IPS-15b (cell line): ENCODE measurements at regions not wholly inside any gene's neighbourhood (a gene's known extent, or its start where the extent isn't known, plus 50 kb on each side); places are given as distances from the start of the nearest gene placed in this dataset.

Experiments
- H3K27me3 ChIP-seq: one replicate; pipeline ENCODE4 v1.6.1; 2013; ENCODE audit warnings: low read length; ENCODE audit not compliant: control insufficient read depth, insufficient read depth
- H3K36me3 ChIP-seq: one replicate; pipeline ENCODE4 v1.6.1; 2013; ENCODE audit warnings: low read length; ENCODE audit not compliant: control insufficient read depth, insufficient read depth
- H3K4me1 ChIP-seq: one replicate; pipeline ENCODE4 v1.6.1; 2013; ENCODE audit warnings: mild to moderate bottlenecking, low read length; ENCODE audit not compliant: control insufficient read depth, insufficient read depth
- H3K4me3 ChIP-seq: one replicate; pipeline ENCODE4 v1.5.1; 2013; ENCODE audit warnings: low read depth, low read length
- H3K9ac ChIP-seq: one replicate; pipeline ENCODE4 v1.6.1; 2013; ENCODE audit warnings: low read depth, mild to moderate bottlenecking, low read length
- H3K9me3 ChIP-seq: one replicate; pipeline ENCODE4 v1.6.1; 2013; ENCODE audit warnings: mild to moderate bottlenecking, low read length; ENCODE audit not compliant: control insufficient read depth, insufficient read depth

GRCh38 chr3:107882261-107882660, 208.6 kb downstream of the CD47 start:
- H3K4me1 ChIP-seq = no peaks in the 10 kb centered on the region
- no peaks in the 10 kb centered on the region for H3K36me3 ChIP-seq
- no peak overlapping the region for H3K9ac ChIP-seq
- H3K9me3 ChIP-seq = no peaks in the 10 kb centered on the region
- no peaks in the 10 kb centered on the region for H3K27me3 ChIP-seq
- H3K4me3 ChIP-seq = no peak overlapping the region

- H3K36me3 ChIP-seq = no peaks in the 10 kb centered on the region
- no peaks in the 10 kb centered on the region for H3K27me3 ChIP-seq
- H3K9ac ChIP-seq = no peak overlapping the region
- no peaks in the 10 kb centered on the region for H3K9me3 ChIP-seq
- H3K4me1 ChIP-seq = no peaks in the 10 kb centered on the region
- no peak overlapping the region for H3K4me3 ChIP-seq
These were observed 209.3 kb downstream of the CD47 start for GRCh38 chr3:107881509-107881908.

- no peaks in the 10 kb centered on the region for H3K4me1 ChIP-seq
- no peak overlapping the region for H3K4me3 ChIP-seq
- H3K36me3 ChIP-seq = no peaks in the 10 kb centered on the region
- H3K9me3 ChIP-seq = no peaks in the 10 kb centered on the region
- no peaks in the 10 kb centered on the region for H3K27me3 ChIP-seq
- no peak overlapping the region for H3K9ac ChIP-seq
These were observed 210.1 kb downstream of the CD47 start for GRCh38 chr3:107880702-107881101.

GRCh38 chr3:107877936-107878335, 212.9 kb downstream of the CD47 start:
- Histone ChIP-seq H3K36me3 (no peaks in the 10 kb centered on the region), H3K4me3 (no peak overlapping the region), H3K27me3 (no peaks in the 10 kb centered on the region), H3K9ac (no peak overlapping the region), H3K9me3 (no peaks in the 10 kb centered on the region), H3K4me1 (no peaks in the 10 kb centered on the region)

- Histone ChIP-seq H3K27me3 (no peaks in the 10 kb centered on the region), H3K9ac (no peak overlapping the region), H3K4me3 (no peak overlapping the region), H3K36me3 (no peaks in the 10 kb centered on the region), H3K4me1 (peaks cover 2% of the 10 kb centered on the region), H3K9me3 (no peaks in the 10 kb centered on the region)
These were observed 219.7 kb downstream of the CD47 start for GRCh38 chr3:107870943-107871638.

- Histone ChIP-seq H3K9me3 (no peaks in the 10 kb centered on the region), H3K4me1 (peaks cover 2% of the 10 kb centered on the region), H3K36me3 (no peaks in the 10 kb centered on the region), H3K27me3 (no peaks in the 10 kb centered on the region), H3K4me3 (no peak overlapping the region), H3K9ac (no peak overlapping the region)
These were observed 220.7 kb downstream of the CD47 start for GRCh38 chr3:107870096-107870495.

- H3K27me3 ChIP-seq = no peaks in the 10 kb centered on the region
- H3K4me1 ChIP-seq = peaks cover 2% of the 10 kb centered on the region
- no peaks in the 10 kb centered on the region for H3K9me3 ChIP-seq
- no peak overlapping the region for H3K4me3 ChIP-seq
- H3K36me3 ChIP-seq = no peaks in the 10 kb centered on the region
- H3K9ac ChIP-seq = no peak overlapping the region
These were observed 222.4 kb downstream of the CD47 start for GRCh38 chr3:107868449-107868848.

GRCh38 chr3:107861904-107862303, 228.9 kb downstream of the CD47 start:
- H3K27me3 ChIP-seq = no peaks in the 10 kb centered on the region
- no peaks in the 10 kb centered on the region for H3K9me3 ChIP-seq
- no peak overlapping the region for H3K9ac ChIP-seq
- no peak overlapping the region for H3K4me3 ChIP-seq
- H3K4me1 ChIP-seq = no peaks in the 10 kb centered on the region
- H3K36me3 ChIP-seq = no peaks in the 10 kb centered on the region

GRCh38 chr3:107861422-107861821, 229.4 kb downstream of the CD47 start:
- Histone ChIP-seq H3K9ac (no peak overlapping the region), H3K27me3 (no peaks in the 10 kb centered on the region), H3K4me3 (no peak overlapping the region)

More at GRCh38 chr3:107861422-107861821, 229.4 kb downstream of the CD47 start:
- Histone ChIP-seq H3K9me3 (no peaks in the 10 kb centered on the region), H3K36me3 (no peaks in the 10 kb centered on the region), H3K4me1 (no peaks in the 10 kb centered on the region)
